ENCODE measurements at regions not wholly inside any gene's neighbourhood (a gene's known extent, or its start where the extent isn't known, plus 50 kb on each side); places are given as distances from the start of the nearest gene placed in this dataset.

GRCh38 chr1:98025858-98026257 lies 105.0 kb upstream of the DPYD start:
- DNase-seq, result no peak
- Histone ChIP-seq H3K27me3 (replicated peaks; ENCODE audit: insufficient read depth) (no peaks in the 10 kb centered on the region), H3F3A (ENCODE audit: insufficient read depth) (peaks cover 7% of the 10 kb centered on the region; the same call in 1 of the 2 replicates), H3K27ac (no peak overlapping the region), H3K9me3 (ENCODE audit: low read depth) (no peaks in the 10 kb centered on the region), H3K79me2 (ENCODE audit: insufficient read depth) (peaks cover 4% of the 10 kb centered on the region; the same call in 1 of the 2 replicates), H3K9ac (no peak overlapping the region), H3K4me1 (ENCODE audit: insufficient read depth) (peaks cover 9% of the 10 kb centered on the region), H3K36me3 (ENCODE audit: low read depth) (no peaks in the 10 kb centered on the region), H3K4me3 (no peak overlapping the region), H4K20me1 (ENCODE audit: insufficient read depth) (no peaks in the 10 kb centered on the region), H3K9me2 (ENCODE audit: insufficient read depth) (no peaks in the 10 kb centered on the region; the same call in 1 of the 2 replicates), H2AFZ (no peak overlapping the region), H3K4me2 (ENCODE audit: unreplicated experiment) (no peak overlapping the region)
- WGBS, 2 experiments (ENCODE audit: low coverage in 1 of 2, low lambda C conversion rate in 2 of 2, missing lambda C conversion rate in 2 of 2), result 93 to 94% methylated on average over 3 of the region's 3 CpGs
- in situ Hi-C loops (cut with MboI), result no loop called here
- no peak for TF ChIP-seq EZH2phosphoT487 (IDR thresholded peaks at IDR 0.05; ENCODE audit: insufficient read depth, low read depth)
- TF ChIP-seq EZH2 (IDR thresholded peaks at IDR 0.05; ENCODE audit: insufficient read depth, poor library complexity, severe bottlenecking), result no peak

DNA sequence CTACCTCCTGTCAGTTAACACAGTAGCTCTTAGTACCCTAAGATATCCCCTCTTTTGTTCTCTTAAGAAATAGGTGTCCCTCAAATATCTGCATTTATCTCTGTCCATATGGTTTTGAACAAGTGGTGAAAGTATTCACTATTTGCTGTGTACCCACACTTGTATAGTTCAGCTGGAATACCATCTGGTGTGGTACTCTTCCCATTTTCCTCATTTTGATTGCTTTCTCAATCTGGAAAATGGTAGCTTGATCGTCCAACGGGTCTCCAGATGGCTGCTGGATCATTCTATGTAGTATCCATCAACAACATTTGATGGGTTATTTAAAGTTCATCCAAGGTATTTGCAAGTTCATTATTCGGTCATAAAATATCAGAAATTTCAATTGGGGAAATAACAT lies 100.3 kb upstream of the DPYD start:
- Histone ChIP-seq H3K36me3 (ENCODE audit: low read depth) (no peaks in the 10 kb centered on the region), H3F3A (ENCODE audit: insufficient read depth) (no peaks in the 10 kb centered on the region), H4K20me1 (ENCODE audit: insufficient read depth) (no peaks in the 10 kb centered on the region), H3K79me2 (ENCODE audit: insufficient read depth) (no peaks in the 10 kb centered on the region), H3K9ac (no peak overlapping the region), H3K4me1 (ENCODE audit: insufficient read depth) (no peaks in the 10 kb centered on the region), H2AFZ (no peak overlapping the region), H3K27ac (no peak overlapping the region), H3K4me2 (ENCODE audit: unreplicated experiment) (no peak overlapping the region), H3K9me3 (ENCODE audit: low read depth) (no peaks in the 10 kb centered on the region), H3K27me3 (replicated peaks; ENCODE audit: insufficient read depth) (no peaks in the 10 kb centered on the region), H3K9me2 (ENCODE audit: insufficient read depth) (no peaks in the 10 kb centered on the region; the same call in 1 of the 2 replicates), H3K4me3 (no peak overlapping the region)
- no peak for DNase-seq
- no peak for TF ChIP-seq EZH2 (IDR thresholded peaks at IDR 0.05; ENCODE audit: insufficient read depth, poor library complexity, severe bottlenecking)
- TF ChIP-seq EZH2phosphoT487 (IDR thresholded peaks at IDR 0.05; ENCODE audit: insufficient read depth, low read depth), result no peak
- 95 to 97% methylated on average over 3 of the region's 3 CpGs for WGBS, 2 experiments (ENCODE audit: low coverage in 1 of 2, low lambda C conversion rate in 2 of 2, missing lambda C conversion rate in 2 of 2)
- in situ Hi-C loops (cut with MboI), result no loop called here

DNA sequence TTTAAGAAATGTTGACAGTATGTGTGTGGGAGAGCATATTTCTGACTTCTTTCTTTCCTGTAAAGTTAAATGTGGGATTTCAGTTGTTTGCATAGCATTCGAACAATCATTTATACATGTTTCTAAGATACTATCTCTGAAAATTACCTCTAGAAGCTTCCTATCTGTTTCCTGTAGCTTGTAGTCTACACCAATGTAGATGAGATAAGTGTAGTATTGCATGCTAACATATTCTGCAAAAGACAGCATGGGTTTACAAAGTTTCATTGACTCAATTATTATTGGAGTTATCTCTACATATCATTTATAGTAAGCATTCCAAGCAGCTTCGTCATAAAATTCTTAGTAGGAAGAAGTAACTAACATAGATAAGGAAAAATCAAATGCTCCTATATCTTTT lies 98.9 kb upstream of the DPYD start:
- no peaks in the 10 kb centered on the region for H3F3A ChIP-seq (ENCODE audit: insufficient read depth)
- TF ChIP-seq EZH2 (IDR thresholded peaks at IDR 0.05; ENCODE audit: insufficient read depth, poor library complexity, severe bottlenecking) (no peak), EZH2phosphoT487 (IDR thresholded peaks at IDR 0.05; ENCODE audit: insufficient read depth, low read depth) (no peak)
- no peak overlapping the region for H2AFZ ChIP-seq
- DNase-seq, result no peak
- 78% methylated on average over 2 of the region's 2 CpGs for WGBS, 2 experiments (ENCODE audit: low coverage in 1 of 2, low lambda C conversion rate in 2 of 2, missing lambda C conversion rate in 2 of 2)
- H3K9me3 ChIP-seq (ENCODE audit: low read depth), result no peaks in the 10 kb centered on the region
- no peaks in the 10 kb centered on the region for H4K20me1 ChIP-seq (ENCODE audit: insufficient read depth)
- no peaks in the 10 kb centered on the region for H3K9me2 ChIP-seq (ENCODE audit: insufficient read depth)
- H3K9ac ChIP-seq, result no peak overlapping the region
- H3K4me3 ChIP-seq, result no peak overlapping the region
- H3K4me2 ChIP-seq (ENCODE audit: unreplicated experiment), result no peak overlapping the region
- H3K27ac ChIP-seq, result no peak overlapping the region
- H3K27me3 ChIP-seq (replicated peaks; ENCODE audit: insufficient read depth), result no peaks in the 10 kb centered on the region
- in situ Hi-C loops (cut with MboI), result no loop called here
- no peaks in the 10 kb centered on the region for H3K4me1 ChIP-seq (ENCODE audit: insufficient read depth)
- H3K79me2 ChIP-seq (ENCODE audit: insufficient read depth), result no peaks in the 10 kb centered on the region
- H3K36me3 ChIP-seq (ENCODE audit: low read depth), result no peaks in the 10 kb centered on the region

DNA sequence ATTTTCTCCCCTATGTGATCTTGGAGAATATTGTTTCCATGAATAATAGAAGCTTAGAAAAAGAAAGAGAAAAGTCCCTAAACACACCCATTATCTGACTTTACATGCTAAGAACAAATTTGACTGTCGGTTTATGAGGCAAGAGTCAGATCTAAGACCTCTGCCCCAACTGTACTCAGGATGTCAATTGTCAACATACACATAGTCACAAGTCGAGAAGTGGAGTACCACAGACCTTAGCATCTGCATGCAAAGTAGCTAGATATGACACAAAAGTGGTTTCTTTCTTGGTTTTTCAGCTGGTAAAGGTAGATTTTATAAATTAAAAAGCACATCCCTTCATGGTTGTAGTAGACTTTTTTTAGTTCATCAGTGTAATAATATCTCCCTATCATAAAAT lies 97.2 kb upstream of the DPYD start:
- Histone ChIP-seq H3K27ac (no peak overlapping the region), H2AFZ (no peak overlapping the region), H3K4me3 (no peak overlapping the region), H3K36me3 (ENCODE audit: low read depth) (no peaks in the 10 kb centered on the region), H3K4me2 (ENCODE audit: unreplicated experiment) (no peak overlapping the region), H3K27me3 (replicated peaks; ENCODE audit: insufficient read depth) (no peaks in the 10 kb centered on the region), H3K79me2 (ENCODE audit: insufficient read depth) (no peaks in the 10 kb centered on the region), H3K9me3 (ENCODE audit: low read depth) (no peaks in the 10 kb centered on the region), H3K4me1 (ENCODE audit: insufficient read depth) (no peaks in the 10 kb centered on the region), H3K9ac (no peak overlapping the region), H3K9me2 (ENCODE audit: insufficient read depth) (no peaks in the 10 kb centered on the region), H3F3A (ENCODE audit: insufficient read depth) (no peaks in the 10 kb centered on the region), H4K20me1 (ENCODE audit: insufficient read depth) (no peaks in the 10 kb centered on the region)
- 87 to 94% methylated on average over 2 of the region's 2 CpGs for WGBS, 2 experiments (ENCODE audit: low coverage in 1 of 2, low lambda C conversion rate in 2 of 2, missing lambda C conversion rate in 2 of 2)
- in situ Hi-C loops (cut with MboI), result no loop called here
- DNase-seq, result no peak
- TF ChIP-seq EZH2phosphoT487 (IDR thresholded peaks at IDR 0.05; ENCODE audit: insufficient read depth, low read depth), result no peak
- TF ChIP-seq EZH2 (IDR thresholded peaks at IDR 0.05; ENCODE audit: insufficient read depth, poor library complexity, severe bottlenecking), result no peak

DNA sequence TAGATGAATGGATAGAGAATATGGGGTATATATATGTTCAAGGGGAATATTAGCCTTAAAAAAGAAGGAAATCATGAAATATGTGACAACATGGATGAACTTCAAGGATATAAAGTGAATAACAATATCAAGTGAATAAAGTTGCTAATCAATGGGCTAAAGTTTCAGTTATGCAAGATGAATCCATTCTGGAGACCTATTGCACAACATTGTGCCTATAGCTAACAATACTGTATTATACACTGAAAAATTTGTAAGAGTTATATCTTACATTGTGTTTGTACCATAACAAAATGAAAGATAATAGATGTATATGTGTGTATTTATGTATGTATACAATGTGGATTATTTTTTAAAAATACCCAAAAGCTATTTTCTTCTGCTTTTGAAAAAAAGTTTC lies 96.3 kb upstream of the DPYD start:
- Histone ChIP-seq H3K9me2 (ENCODE audit: insufficient read depth) (no peaks in the 10 kb centered on the region), H3F3A (ENCODE audit: insufficient read depth) (no peaks in the 10 kb centered on the region), H4K20me1 (ENCODE audit: insufficient read depth) (no peaks in the 10 kb centered on the region), H3K4me2 (ENCODE audit: unreplicated experiment) (no peak overlapping the region), H3K27me3 (replicated peaks; ENCODE audit: insufficient read depth) (no peaks in the 10 kb centered on the region), H3K36me3 (ENCODE audit: low read depth) (no peaks in the 10 kb centered on the region), H2AFZ (no peak overlapping the region), H3K27ac (no peak overlapping the region), H3K79me2 (ENCODE audit: insufficient read depth) (no peaks in the 10 kb centered on the region), H3K4me1 (ENCODE audit: insufficient read depth) (no peaks in the 10 kb centered on the region), H3K4me3 (no peak overlapping the region), H3K9ac (no peak overlapping the region), H3K9me3 (ENCODE audit: low read depth) (no peaks in the 10 kb centered on the region)
- no peak for DNase-seq
- in situ Hi-C loops (cut with MboI), result no loop called here
- TF ChIP-seq EZH2phosphoT487 (IDR thresholded peaks at IDR 0.05; ENCODE audit: insufficient read depth, low read depth), result no peak
